ENCODE measurements at regions not wholly inside any gene's neighbourhood (a gene's known extent, or its start where the extent isn't known, plus 50 kb on each side); places are given as distances from the start of the nearest gene placed in this dataset.

- Histone ChIP-seq H3K27ac (ENCODE audit: low read depth in 2 of 2, low read length in 2 of 2) (peak overlapping the region in 1 of 2 donors; percentile 7), H3K4me1 (ENCODE audit: control insufficient read depth in 2 of 3, insufficient read depth in 2 of 3, low read depth in 1 of 3, low read length in 3 of 3) (peaks cover 0 to 15% (median 4%) of the 10 kb centered on the region in 3 donors)
- intact Hi-C loops (cut with DNase I): no loop called here
Measured at GRCh38 chr18:22469926-22470247, 52.2 kb upstream of the CTAGE1 start.

GRCh38 chr18:22470248-22471235 is 52.8 kb upstream of the CTAGE1 start:
- H3K4me3 ChIP-seq (ENCODE audit: low read length in 3 of 3): no peak overlapping the region
- H3K27ac ChIP-seq (ENCODE audit: low read depth in 2 of 2, low read length in 2 of 2): peak overlapping the region in 1 of 2 donors; percentile 7
- intact Hi-C loops (cut with DNase I): no loop called here
- peaks cover 0 to 15% (median 4%) of the 10 kb centered on the region in 3 donors for H3K4me1 ChIP-seq (ENCODE audit: control insufficient read depth in 2 of 3, insufficient read depth in 2 of 3, low read depth in 1 of 3, low read length in 3 of 3)
- H3K9me3 ChIP-seq (ENCODE audit: control insufficient read depth in 2 of 3, insufficient read depth in 1 of 3, low read length in 3 of 3): no peaks in the 10 kb centered on the region
- no peaks in the 10 kb centered on the region for H3K27me3 ChIP-seq (ENCODE audit: control insufficient read depth, insufficient read depth, low read length)
- DNase-seq (peak in 3 of 5 donors; percentile 57 to 65 (median 62)), FAIRE-seq (no peak)
- no peak for TF ChIP-seq CTCF (IDR thresholded peaks at IDR 0.05; ENCODE audit: borderline replicate concordance, extremely low read depth, insufficient read depth)
- H3K36me3 ChIP-seq (ENCODE audit: control insufficient read depth in 2 of 3, insufficient read depth in 3 of 3, low read length in 3 of 3): no peaks in the 10 kb centered on the region
- no peak overlapping the region for H3K9ac ChIP-seq (ENCODE audit: low read length in 3 of 3)

More at GRCh38 chr18:22469926-22470247, 52.2 kb upstream of the CTAGE1 start:
- no peak for TF ChIP-seq CTCF (IDR thresholded peaks at IDR 0.05; ENCODE audit: borderline replicate concordance, extremely low read depth, insufficient read depth)
- Histone ChIP-seq H3K27me3 (ENCODE audit: control insufficient read depth, insufficient read depth, low read length) (no peaks in the 10 kb centered on the region), H3K9ac (ENCODE audit: low read length in 3 of 3) (no peak overlapping the region), H3K36me3 (ENCODE audit: control insufficient read depth in 2 of 3, insufficient read depth in 3 of 3, low read length in 3 of 3) (no peaks in the 10 kb centered on the region), H3K9me3 (ENCODE audit: control insufficient read depth in 2 of 3, insufficient read depth in 1 of 3, low read length in 3 of 3) (no peaks in the 10 kb centered on the region), H3K4me3 (ENCODE audit: low read length in 3 of 3) (no peak overlapping the region)
- DNase-seq (peak in 1 of 5 donors; percentile 39), FAIRE-seq (no peak)

- peak overlapping the region in 1 of 2 donors; percentile 8 for H3K27ac ChIP-seq (ENCODE audit: low read depth in 2 of 2, low read length in 2 of 2)
- H3K4me3 ChIP-seq (ENCODE audit: low read length in 3 of 3): no peak overlapping the region
- H3K9me3 ChIP-seq (ENCODE audit: control insufficient read depth in 2 of 3, insufficient read depth in 1 of 3, low read length in 3 of 3): no peaks in the 10 kb centered on the region
- no peak for TF ChIP-seq CTCF (IDR thresholded peaks at IDR 0.05; ENCODE audit: borderline replicate concordance, extremely low read depth, insufficient read depth)
- intact Hi-C loops (cut with DNase I): no loop called here
- H3K36me3 ChIP-seq (ENCODE audit: control insufficient read depth in 2 of 3, insufficient read depth in 3 of 3, low read length in 3 of 3): no peaks in the 10 kb centered on the region
- H3K27me3 ChIP-seq (ENCODE audit: control insufficient read depth, insufficient read depth, low read length): no peaks in the 10 kb centered on the region
- H3K4me1 ChIP-seq (ENCODE audit: control insufficient read depth in 2 of 3, insufficient read depth in 2 of 3, low read depth in 1 of 3, low read length in 3 of 3): peaks cover 0 to 11% (median under 1%) of the 10 kb centered on the region in 3 donors
- peak in 2 of 5 donors; percentile 19 to 41 for DNase-seq
- no peak overlapping the region for H3K9ac ChIP-seq (ENCODE audit: low read length in 3 of 3)
- no peak for FAIRE-seq
Measured at GRCh38 chr18:22471546-22472131, 53.9 kb upstream of the CTAGE1 start.
